GM21390 (cell line): ENCODE measurements at regions not wholly inside any gene's neighbourhood (a gene's known extent, or its start where the extent isn't known, plus 50 kb on each side); places are given as distances from the start of the nearest gene placed in this dataset.

Source experiments
- ATAC-seq: cut with Tn5 transposase; IDR thresholded peaks from one replicate; pipeline ENCODE4 v1.9.1; 2021; ENCODE audit not compliant: unreplicated experiment

DNA sequence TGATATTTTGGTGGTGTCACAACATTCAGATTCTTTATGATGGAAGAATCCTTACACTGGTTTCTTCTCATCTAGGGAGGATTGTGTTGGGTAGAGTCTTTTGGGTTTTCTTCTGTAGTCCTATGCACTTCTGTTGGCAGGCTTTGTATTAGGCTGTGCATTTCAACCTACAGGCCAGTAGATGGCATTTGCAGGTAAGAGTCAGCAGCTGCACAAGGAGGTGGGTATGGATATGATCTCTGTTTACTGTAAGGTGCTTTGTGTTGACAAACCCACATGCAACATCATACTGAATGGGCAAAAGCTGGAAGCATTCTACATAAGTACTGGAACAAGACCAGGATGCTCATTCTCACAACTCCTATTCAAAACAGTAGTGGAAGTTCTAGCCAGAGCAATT lies 656.8 kb downstream of the METTL4 start:
- ATAC-seq: no peak

DNA sequence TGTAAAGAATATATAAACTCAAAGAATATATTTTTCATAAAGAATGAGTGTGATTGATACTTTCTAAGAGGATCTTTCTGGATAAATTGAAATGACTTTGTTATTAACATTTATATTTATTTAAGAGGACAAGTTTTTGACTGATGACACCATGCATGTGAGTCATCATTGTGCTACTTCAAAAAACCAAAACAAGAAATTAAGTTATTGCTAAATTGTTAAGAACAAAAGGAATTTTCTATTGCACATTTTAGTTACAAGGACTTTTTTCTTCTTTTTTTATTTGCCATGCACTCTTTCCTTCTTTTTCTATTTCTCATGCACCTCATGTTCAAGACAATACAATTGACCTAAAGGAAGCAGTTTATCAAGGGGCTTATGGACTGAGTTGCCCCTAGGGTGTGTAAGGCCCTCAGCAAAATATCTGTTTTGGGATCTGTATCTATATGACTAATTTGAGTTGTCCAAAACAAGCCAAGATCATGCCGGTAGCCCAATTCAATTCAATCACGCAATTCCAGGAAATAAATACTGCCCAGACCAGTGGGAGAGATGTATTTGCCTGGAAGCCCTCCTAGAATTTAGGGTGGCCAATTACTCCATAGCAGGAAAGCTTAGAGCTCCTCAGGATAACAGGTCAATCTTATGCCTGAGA lies 654.3 kb downstream of the METTL4 start:
- no peak for ATAC-seq

GRCh38 chr18:1917569-1917968 lies 653.7 kb downstream of the METTL4 start:
- no peak for ATAC-seq

DNA sequence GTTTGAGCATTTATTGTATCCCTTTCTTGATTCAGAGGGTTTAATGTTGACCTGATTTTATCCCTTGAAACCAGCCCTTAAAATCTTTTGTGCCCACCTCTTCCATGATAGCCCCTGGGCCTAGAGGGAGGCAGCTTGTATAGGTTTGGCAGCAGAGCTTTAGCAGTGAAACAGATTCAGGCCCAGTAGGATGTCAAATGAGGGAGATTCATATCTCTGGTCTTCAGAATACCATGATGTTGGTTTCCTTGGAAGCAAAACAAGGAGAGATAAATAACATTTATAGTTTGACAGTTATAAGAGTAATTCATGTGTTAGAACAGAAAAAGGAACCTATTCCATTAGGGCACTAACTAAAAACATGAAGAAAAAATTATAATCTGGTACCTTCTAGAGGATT lies 649.2 kb downstream of the METTL4 start:
- no peak for ATAC-seq

GRCh38 chr18:1928711-1929110 lies 642.6 kb downstream of the METTL4 start:
- ATAC-seq: no peak

DNA sequence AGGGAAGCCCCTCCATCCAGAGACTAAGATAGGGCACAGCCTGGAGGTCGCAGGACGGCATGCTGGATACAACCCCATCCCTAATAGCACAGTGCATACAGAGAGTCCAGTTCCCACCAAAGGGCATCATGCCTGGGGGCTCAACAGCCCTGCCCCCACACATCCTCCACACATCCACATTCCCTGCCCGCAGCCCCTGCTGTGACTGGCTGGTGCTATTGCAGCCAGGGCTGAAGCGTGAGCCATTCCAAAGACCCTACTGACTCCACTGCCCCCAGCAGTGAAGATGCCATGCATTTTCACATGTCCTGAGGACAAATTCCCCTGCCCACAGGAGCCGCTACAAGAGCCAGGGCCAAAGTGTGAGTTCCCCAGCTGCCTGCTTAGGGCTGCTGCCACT lies 641.6 kb downstream of the METTL4 start:
- ATAC-seq: no peak

- ATAC-seq: no peak
Measured at GRCh38 chr18:1930291-1931270, 640.7 kb downstream of the METTL4 start.

- ATAC-seq: no peak
Measured at GRCh38 chr18:1952486-1952885, 618.8 kb downstream of the METTL4 start.

DNA sequence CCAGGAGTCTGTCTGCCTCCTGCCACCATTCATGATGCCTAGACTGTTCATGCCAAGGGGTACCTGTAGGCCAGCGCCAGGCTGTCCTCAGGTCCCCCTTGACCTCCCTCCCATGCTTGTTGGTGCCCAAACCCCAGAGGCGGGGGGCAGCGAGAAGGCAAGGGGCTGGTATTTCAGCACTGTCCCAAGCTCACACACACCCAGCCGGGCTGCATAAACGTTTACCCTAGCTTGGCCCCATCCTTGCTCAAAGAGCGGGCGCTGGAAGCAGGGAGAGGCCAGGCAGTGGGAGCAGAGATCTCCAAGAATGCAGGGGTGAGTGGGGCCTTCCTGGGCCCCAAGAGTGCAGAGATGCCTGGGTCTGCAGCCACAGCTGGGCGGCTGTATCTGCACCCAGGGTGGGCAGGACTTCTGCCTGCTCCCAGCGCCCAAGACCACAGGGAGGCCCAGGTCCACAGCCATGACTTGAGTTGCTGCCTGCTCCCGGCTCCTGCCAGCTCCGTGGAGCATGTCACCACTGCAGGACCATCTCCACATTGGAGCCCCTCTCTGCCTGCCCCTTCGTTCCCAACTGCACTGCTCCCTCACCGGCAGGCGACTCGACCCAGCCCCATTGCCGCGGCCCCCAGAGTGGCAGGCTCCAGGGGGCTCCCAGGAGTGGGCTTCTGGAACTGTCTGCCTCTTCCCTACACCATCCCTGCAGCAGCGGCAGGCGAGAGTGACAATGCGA lies 616.6 kb downstream of the METTL4 start:
- ATAC-seq: no peak

DNA sequence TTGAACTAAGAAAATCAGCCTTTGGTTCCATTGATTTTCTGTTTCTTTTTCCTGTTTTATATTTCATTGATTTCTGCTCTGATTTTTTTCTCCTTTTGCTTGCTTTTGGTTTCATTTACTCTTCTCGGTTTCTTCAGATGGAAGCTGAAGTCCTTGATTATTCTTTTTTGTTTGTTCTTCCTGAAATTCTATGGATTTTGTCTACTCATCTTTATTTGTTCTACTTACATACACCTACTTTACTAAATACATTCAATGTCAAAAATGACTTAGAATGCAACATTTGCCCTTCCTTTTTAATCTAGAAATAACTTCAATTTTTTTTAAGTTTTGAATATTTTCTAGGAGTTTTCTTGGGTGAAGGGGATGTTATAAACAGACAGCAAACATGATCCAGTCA lies 612.5 kb downstream of the METTL4 start:
- ATAC-seq: no peak

DNA sequence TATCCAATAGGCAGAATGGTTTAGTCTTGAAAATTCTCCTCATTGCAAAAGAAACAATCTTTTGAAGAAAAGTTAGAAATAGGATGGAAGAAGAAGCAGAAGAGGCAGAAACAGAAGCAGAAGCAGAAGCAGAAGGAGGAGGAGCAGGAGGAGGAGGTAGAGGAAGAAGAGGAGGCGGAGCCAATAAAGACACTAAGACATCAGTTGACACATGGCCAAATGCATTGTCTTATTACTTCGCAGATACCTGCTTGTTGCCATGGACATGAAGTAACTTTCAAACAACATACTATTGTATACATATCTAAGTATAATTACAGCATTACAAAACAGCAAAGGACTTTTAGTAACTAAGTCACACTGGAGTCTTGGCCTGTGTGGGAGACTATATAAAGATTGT lies 606.3 kb downstream of the METTL4 start:
- no peak for ATAC-seq

DNA sequence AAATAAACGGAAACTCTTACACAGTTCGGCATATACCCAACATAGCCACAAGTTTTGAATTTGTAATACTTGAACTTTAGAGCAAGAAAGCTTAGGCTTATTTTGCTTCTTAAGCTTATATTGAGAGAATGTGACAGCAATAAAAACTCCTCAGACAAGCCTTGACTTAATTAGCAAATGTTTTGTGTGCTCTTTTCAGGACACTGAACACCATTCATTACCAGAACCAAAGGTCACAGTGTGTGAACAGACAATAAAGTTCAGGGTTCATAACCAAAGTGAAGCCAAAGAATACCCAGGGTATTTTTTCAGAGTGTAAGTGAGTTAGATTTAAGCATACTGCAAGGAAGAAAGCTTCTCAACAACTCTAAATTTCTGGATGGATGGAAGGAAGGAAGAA lies 605.8 kb downstream of the METTL4 start:
- ATAC-seq: no peak

GRCh38 chr18:1968801-1969498 lies 602.4 kb downstream of the METTL4 start:
- ATAC-seq: no peak

DNA sequence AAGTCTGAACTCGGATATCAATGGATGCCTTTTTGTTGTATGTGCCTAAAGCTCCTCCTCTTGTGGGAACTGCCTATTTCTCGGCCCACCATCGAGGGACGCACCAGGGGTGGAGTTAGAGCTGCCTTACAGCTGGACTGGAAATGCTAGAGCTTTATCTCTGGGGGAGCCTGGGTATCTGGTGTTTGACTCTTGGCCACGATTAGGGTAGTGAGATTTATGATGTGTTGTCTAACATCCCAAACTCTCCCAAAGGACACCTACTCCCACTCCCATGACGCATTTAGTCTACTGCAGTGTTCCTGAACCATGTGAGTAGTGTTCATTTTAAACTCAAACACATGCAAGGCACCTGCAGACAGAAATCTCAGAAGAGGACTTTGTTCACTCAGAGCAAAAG lies 594.8 kb downstream of the METTL4 start:
- ATAC-seq: no peak

DNA sequence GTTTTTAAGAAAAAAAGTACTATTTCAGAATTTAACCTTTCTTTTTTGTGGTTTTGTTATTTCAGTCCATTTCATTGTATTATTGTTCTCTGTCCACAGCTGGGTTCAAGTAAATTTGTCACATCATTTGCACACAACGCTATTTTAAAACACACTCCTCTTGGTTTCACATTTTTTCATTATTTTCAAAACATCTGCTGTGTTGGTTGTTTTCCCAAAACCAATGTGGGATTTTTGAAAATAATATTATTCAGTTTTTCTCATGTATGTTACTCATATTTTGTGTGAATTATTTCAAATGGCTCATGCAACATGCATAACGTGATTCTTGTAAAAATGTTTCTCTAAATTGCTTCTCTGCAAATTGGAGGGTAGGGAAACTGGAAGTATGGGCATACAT lies 589.2 kb downstream of the METTL4 start:
- ATAC-seq: no peak

DNA sequence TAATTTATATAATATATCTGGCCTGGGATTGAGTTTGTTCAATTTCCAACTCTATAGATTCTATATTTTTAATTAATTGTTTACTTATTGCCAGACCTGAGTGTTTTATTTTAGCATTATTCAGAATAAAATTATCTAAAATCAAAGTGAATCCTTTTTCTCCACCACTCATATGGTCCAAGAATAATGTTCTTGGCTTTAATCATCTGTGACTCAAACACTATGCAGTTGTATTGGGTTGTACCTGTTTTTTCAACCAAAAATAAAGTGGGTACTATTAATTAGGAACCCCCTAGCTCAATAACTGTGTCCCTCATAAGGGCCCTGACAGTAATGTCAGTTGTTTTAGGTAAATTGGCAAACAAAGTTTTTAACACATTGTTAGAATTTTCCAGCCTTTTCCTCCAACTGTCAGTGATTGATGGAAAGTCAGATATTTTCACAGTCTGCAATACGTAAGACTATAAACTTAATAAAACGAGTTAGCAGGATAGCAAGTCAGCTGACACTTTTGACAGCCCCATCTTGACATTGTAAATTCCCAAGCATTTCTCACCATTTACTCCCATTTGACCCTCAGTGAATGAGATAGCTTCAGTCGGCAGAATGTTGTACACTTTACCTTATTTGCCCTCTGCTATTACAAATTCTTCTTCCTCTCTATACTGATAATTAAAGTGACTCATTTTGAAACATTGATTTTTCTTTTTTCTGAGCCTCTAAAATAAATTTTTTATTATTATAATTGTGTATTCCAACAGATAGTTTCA lies 587.4 kb downstream of the METTL4 start:
- no peak for ATAC-seq

DNA sequence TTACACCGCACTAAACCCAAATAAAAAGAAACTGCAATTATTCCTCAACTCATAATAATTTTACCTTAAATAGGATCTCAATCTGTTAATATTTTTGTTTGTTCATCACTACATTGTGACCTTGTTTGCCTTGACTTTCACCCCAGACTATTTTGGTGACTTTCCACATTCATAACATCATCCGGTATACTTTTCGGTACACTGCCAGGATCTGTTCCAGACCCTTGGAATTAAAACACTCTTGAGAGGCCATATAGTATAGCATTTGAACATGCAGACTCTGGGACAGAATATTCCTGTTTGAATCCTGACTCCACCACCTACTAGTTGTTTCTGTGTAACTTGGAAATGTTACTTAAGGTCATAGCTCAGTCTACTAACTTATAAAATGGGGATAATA lies 577.4 kb downstream of the METTL4 start:
- ATAC-seq: no peak

- no peak for ATAC-seq
Measured at GRCh38 chr18:1994471-1994870, 576.8 kb downstream of the METTL4 start.

GRCh38 chr18:1995041-1995612 lies 576.2 kb downstream of the METTL4 start:
- ATAC-seq: no peak

DNA sequence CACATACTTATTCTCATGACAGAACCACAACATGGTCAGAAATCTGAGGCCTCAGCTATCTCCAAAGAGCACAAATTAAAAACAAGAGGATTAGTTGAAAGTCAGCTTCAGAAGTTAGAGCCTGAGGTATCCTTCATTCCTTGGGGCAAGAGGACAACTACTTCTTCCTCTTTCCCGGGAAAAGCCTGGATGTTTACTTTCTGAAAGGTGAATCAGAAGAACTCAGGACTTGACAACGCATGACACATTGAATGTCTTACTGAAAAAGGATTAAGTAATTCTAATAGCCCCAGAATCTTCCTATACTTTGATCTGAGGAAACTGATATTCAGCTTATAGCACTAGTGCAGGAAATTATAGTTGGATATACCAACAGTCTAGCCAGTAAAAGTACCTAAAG lies 573.2 kb downstream of the METTL4 start:
- no peak for ATAC-seq
